Stimulated activated naive CD8-positive, alpha-beta T cell treated with anti-CD3 and anti-CD28 coated beads, Interleukin-15, Interleukin-2, amounts not matched to agents 100 ng/mL and 50 ng/mL, for 24 hours (primary cell): ENCODE measurements at regions not wholly inside any gene's neighbourhood (a gene's known extent, or its start where the extent isn't known, plus 50 kb on each side); places are given as distances from the start of the nearest gene placed in this dataset.

Source experiments
- H3K27ac Mint-ChIP-seq: one replicate; pipeline ENCODE4 v1.8.0; 2021; ENCODE audit warnings: mild to moderate bottlenecking, mixed read lengths
- H3K27me3 Mint-ChIP-seq: one replicate; pipeline ENCODE4 v1.8.0; 2021; ENCODE audit warnings: mixed read lengths
- H3K36me3 Mint-ChIP-seq: one replicate; pipeline ENCODE4 v1.8.0; 2021; ENCODE audit warnings: low read depth, mixed read lengths
- H3K4me1 Mint-ChIP-seq: one replicate; pipeline ENCODE4 v1.8.0; 2021; ENCODE audit warnings: low read depth, mixed read lengths
- H3K4me3 Mint-ChIP-seq: one replicate; pipeline ENCODE4 v1.8.0; 2021; ENCODE audit warnings: mild to moderate bottlenecking, mixed read lengths
- H3K9me3 Mint-ChIP-seq: one replicate; pipeline ENCODE4 v1.8.0; 2021; ENCODE audit warnings: mixed read lengths

DNA sequence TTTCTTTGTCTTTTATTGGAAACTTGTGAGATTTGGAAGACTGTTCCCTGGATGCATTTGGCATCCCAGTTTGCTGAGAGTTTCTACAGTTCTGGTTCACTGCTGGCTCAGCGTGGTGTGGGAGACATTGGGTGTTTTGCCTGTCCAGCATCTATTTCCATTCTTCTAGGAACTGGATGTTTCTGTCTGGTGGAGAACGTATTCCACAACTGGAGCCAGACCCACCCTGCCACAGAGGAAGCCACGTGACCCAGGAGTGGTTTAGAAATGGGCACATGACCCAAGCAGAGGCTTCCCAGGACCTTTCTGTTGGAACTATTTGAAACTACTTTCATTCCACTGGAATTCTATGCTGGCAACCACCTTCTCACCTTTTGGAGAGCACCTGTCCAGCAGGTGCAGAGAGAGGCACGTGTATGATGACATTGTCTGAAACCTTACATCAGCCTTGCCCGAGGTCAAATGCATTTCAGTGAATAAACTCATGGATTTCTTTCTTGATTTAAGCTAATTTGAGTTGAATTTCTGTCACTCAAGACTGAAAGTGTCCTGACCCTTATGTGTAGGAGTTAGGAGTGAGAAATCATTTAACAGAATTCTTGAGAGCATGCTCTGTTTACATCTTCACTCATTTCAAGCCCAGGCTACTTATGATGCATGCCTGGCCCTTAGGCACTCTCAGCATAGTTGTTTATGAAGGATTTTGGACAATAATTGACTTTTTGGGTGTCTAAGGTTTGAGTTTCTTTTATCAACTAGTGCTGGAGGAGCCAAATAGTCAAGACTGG is 121.8 kb downstream of the AKAP11 start:
- H3K27ac Mint-ChIP-seq = peak overlapping the region; percentile 100
- peak overlapping the region; percentile 88 for H3K4me3 Mint-ChIP-seq
- H3K4me1 Mint-ChIP-seq = peaks cover 86% of the 10 kb centered on the region
- H3K9me3 Mint-ChIP-seq = peaks cover 14% of the 10 kb centered on the region
- H3K27me3 Mint-ChIP-seq = no peaks in the 10 kb centered on the region
- peaks cover 44% of the 10 kb centered on the region for H3K36me3 Mint-ChIP-seq

DNA sequence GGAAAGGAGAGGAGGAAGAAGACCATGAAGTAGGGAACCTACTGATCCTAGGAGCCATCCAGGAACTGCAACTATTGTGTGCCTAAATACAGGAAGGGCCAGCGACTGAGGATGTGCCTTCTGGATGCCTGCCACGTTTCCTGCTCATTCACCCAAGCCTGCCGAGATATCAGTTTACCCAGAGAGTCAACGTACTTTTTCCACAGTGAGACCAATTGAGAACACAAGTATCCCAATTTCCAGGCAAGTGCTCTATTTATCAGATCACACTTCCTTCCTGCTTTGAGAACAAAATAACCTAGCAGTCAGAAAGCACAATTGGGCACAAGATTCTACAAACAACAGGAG is 122.4 kb downstream of the AKAP11 start:
- Mint-ChIP-seq H3K36me3 (peaks cover 44% of the 10 kb centered on the region), H3K4me3 (peak overlapping the region; percentile 88), H3K4me1 (peaks cover 86% of the 10 kb centered on the region), H3K27ac (peak overlapping the region; percentile 100), H3K9me3 (peaks cover 14% of the 10 kb centered on the region), H3K27me3 (no peaks in the 10 kb centered on the region)

DNA sequence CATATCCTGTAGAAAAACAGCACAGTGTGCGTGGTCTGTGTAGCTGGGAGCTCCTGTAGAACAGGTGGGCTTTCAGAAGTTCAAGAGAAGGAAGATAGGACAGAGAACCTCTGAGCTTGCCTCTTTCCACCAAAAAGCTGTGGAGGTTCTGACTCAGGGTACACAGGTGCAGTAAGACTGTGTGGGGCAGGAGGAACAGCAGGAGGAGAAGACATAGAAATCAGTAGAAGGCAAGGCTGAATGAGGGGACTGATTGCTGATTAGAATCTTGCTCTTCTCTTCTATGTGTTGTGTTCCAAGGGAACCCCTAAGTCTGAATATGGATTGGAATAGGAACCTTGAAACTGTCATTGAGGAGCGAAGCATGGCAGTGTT is 122.7 kb downstream of the AKAP11 start:
- H3K36me3 Mint-ChIP-seq = peaks cover 48% of the 10 kb centered on the region
- H3K4me3 Mint-ChIP-seq = peak overlapping the region; percentile 88
- H3K27me3 Mint-ChIP-seq = no peaks in the 10 kb centered on the region
- H3K9me3 Mint-ChIP-seq = peaks cover 17% of the 10 kb centered on the region
- H3K4me1 Mint-ChIP-seq = peaks cover 86% of the 10 kb centered on the region
- H3K27ac Mint-ChIP-seq = peak overlapping the region; percentile 100

DNA sequence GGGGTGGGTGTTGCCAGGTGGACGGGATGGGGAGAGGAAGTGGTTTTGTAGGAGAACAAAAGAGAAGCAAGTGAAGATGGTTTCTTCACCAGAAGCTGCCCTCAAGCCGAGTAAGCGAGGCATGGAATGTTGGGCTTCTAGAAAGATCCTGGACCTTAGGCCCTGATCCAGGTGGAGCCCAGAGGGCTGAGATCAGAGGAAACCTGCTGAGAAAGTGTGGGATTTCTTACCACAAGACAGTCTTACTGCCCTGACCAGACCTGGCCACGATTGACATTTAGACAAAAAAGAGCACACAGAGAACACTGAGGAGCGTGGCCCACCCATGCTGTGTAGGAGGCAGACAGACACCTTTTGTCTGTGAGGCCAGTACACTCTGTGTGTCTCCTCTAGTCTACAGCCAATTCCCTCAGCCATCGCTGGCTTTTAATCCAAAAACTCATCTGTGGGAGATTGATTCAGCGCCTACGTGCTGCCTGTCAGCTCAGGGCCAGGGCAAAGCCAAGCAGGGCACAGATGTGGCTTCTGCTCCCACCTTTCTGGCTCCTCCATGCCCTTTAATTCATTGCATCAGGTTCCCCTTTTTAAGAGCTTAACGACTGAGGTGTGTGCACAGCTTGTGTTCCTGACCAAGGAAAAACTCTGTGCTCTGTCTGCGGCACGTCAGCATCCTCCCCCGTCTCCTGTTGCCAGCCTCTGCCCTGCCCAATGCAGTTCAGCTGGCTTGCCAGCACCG is 123.3 kb downstream of the AKAP11 start:
- H3K9me3 Mint-ChIP-seq = peaks cover 18% of the 10 kb centered on the region
- peaks cover 91% of the 10 kb centered on the region for H3K4me1 Mint-ChIP-seq
- H3K36me3 Mint-ChIP-seq = peaks cover 54% of the 10 kb centered on the region
- no peaks in the 10 kb centered on the region for H3K27me3 Mint-ChIP-seq
- H3K27ac Mint-ChIP-seq = peak overlapping the region; percentile 100
- peak overlapping the region; percentile 88 for H3K4me3 Mint-ChIP-seq

DNA sequence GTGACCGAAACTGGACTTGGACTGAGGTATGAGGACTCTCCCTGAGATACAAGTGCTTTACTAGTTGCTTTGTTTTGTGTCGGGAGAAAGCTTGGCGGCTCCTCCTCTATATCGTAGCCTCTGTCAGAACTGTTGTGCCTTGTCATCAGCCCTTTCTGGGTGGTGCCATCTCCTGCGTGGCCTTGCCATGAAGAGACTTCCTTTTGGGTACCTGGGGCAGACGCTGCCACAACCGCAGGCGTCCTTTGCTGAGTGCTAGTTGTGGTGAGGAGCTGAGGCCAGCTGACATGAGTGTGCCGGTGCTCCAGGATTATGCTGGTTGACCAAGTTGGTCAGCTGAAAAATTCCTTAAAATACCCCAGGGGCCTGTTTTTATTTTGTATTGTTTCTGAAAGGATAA is 124.5 kb downstream of the AKAP11 start:
- H3K4me1 Mint-ChIP-seq = peaks cover 91% of the 10 kb centered on the region
- H3K36me3 Mint-ChIP-seq = peaks cover 53% of the 10 kb centered on the region

DNA sequence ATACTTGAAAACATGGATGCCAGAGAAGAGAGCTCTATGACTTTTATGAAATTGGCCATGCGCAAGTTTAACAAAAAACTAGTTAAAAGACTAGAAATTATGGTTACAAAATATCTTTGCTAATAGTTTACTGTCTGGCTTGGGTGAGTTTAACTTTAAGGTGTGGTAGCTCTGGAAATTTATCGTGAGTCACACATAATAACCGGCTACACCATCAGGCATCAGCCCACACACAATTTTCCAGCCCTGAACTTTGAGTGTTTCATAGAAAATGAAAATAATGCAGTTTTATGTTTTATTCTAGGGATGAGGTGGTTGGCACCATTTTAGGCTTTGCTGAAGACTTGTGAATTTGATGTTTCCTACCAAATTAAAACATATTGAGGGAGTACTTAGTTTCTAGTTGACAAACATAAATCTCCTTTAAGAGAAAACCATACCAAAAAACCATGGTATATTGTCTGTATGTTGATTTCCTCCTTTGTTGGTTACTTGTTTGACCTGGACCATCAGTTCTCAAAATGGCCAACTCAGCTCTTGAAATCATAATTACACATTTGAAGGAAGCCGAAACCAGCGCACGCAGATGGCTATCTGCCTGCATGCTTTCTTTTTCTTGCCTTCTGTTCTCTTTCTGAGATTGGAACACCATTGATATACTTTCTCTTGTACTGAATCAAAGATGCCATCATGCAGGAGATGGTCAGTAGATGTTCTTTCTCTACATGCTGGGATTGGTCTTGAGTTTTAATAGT is 125.1 kb downstream of the AKAP11 start:
- H3K4me1 Mint-ChIP-seq = peaks cover 91% of the 10 kb centered on the region
- H3K4me3 Mint-ChIP-seq = peak overlapping the region; percentile 88
- no peaks in the 10 kb centered on the region for H3K27me3 Mint-ChIP-seq
- peaks cover 58% of the 10 kb centered on the region for H3K36me3 Mint-ChIP-seq
- peak overlapping the region; percentile 100 for H3K27ac Mint-ChIP-seq
- H3K9me3 Mint-ChIP-seq = peaks cover 8% of the 10 kb centered on the region

More for the DNA sequence above, 124.5 kb downstream of the AKAP11 start:
- no peaks in the 10 kb centered on the region for H3K27me3 Mint-ChIP-seq
- peak overlapping the region; percentile 88 for H3K4me3 Mint-ChIP-seq
- peaks cover 12% of the 10 kb centered on the region for H3K9me3 Mint-ChIP-seq
- H3K27ac Mint-ChIP-seq = peak overlapping the region; percentile 100

DNA sequence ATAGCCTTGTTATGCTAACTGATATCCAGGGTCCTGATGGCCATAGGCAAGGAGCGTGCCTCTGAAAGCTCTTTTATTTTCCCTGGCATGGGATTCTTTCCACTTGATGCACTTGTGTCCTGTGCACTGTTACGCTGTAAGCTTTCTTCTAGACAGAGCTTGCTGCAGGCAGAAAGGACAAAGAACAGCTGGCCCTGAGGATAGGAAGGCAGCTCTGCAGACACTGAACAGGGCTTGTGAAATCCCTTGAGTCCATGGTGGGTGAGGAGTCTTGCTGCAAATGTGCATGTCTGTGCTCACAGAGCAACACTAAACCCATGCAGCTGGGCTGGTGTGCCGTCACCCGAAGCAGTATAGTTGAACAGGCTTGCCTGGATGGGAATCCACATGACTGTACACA is 126.6 kb downstream of the AKAP11 start:
- Mint-ChIP-seq H3K9me3 (peaks cover 8% of the 10 kb centered on the region), H3K36me3 (peaks cover 68% of the 10 kb centered on the region), H3K4me1 (peaks cover 91% of the 10 kb centered on the region), H3K4me3 (peak overlapping the region; percentile 27), H3K27ac (peak overlapping the region; percentile 100), H3K27me3 (no peaks in the 10 kb centered on the region)

DNA sequence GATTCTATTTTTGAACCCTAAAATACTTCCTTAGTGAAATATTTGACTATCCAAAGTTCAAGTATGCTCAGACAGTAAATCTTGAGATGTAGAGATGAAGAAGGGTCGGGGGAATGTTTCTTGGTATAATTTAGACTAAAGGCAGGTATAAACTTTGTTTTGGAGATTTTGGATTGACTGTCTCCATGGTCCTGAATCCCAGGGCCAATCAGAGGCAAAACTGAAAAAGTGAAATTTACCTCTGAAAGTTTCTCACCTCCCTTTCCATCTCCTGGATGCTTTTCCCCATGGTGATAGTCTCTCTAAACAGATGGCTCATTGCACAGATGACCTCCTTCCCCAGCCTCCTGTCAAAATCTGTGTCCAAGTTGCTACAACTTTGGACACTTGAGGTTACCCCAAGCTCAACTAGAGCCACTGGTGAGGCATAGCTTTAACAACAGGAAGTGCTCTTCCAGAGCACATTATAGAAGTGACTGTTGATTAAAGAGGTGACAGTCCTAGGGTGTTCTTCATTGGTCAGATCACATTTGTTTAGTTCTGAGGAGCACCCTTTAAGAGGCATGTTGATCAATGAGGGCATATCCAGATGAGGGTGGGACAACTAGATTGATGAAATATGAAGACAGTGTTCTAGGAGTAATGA is 128.4 kb downstream of the AKAP11 start:
- Mint-ChIP-seq H3K36me3 (peaks cover 53% of the 10 kb centered on the region), H3K4me3 (no peak overlapping the region), H3K9me3 (peaks cover 8% of the 10 kb centered on the region), H3K27me3 (no peaks in the 10 kb centered on the region), H3K4me1 (peaks cover 86% of the 10 kb centered on the region), H3K27ac (peak overlapping the region; percentile 77)

DNA sequence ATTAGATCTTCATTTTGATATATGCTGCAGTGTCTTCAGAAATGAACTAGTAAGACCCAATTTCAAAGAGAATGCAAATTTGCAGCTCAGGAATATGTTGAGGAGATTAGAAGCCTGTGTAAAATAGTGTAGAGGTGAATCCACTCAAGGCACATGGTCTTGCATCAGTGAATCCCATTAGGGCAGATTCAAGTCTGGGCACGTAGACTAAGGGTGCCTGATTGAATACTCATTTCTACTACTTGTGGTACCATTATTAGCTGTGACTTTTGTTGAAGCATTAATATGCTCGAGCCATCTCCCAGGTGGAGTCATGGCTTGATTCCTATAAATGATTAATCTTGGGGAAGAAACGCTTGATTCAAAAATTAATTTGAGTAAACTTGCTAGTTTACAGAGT is 129.4 kb downstream of the AKAP11 start:
- H3K4me1 Mint-ChIP-seq = peaks cover 87% of the 10 kb centered on the region
- H3K4me3 Mint-ChIP-seq = no peak overlapping the region
- H3K27ac Mint-ChIP-seq = peak overlapping the region; percentile 93
- H3K9me3 Mint-ChIP-seq = peaks cover 8% of the 10 kb centered on the region
- peaks cover 53% of the 10 kb centered on the region for H3K36me3 Mint-ChIP-seq
- no peaks in the 10 kb centered on the region for H3K27me3 Mint-ChIP-seq

DNA sequence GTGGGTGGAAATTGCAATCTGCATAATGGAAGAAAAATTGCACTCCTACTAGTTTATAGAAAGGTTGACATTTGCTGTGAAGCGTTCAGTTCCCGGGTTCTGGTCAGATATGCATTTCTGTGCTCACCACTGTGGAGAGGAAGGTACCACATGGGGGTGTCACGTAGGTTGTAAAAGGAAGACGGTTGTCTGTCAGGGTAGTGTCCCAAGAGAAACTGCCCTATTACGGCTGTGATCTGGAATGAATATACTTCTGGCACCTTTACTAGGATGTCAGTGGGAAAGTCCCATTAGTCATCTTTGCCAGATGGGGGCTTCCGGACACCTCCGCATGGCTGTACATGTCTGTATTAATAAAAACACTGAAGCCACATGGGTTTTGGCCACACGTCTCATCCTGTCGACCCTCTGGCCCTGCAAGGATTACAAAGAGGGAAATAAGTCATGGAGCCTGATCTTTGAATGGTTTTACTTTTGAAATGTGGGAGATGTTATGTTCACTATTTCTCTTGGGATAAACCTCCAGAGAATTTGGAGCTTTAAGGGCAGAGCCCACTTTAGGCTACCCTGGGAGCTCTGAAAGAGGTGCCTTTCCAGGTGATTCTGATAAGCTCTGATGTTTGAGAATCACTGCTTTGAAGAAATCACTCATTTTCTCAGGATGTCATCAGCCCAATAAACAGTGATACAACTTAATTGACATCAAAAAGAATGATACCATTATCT is 133.9 kb downstream of the AKAP11 start:
- no peaks in the 10 kb centered on the region for H3K9me3 Mint-ChIP-seq
- H3K4me1 Mint-ChIP-seq = peaks cover 68% of the 10 kb centered on the region
- H3K4me3 Mint-ChIP-seq = peak overlapping the region; percentile 43
- peaks cover 32% of the 10 kb centered on the region for H3K36me3 Mint-ChIP-seq
- no peaks in the 10 kb centered on the region for H3K27me3 Mint-ChIP-seq
- peak overlapping the region; percentile 99 for H3K27ac Mint-ChIP-seq

DNA sequence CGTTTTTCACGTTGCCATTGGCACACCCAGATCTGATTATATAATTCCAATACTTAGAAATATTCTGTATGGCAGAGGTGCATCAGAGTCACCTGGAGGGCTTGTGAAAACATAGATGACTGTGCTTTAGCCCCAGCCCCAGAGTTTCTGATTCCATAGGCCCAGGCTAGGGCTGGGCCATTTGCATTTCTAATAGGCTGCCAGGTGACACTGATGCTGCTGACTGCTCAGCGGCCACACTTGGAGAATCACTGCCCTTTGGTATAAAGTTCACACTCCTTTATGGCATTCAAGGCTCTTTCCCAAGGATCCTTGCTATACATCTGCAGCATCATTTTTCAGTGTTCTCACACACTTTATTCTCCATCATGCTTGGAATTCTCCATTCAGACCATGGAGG is 137.1 kb downstream of the AKAP11 start:
- H3K36me3 Mint-ChIP-seq = peaks cover 32% of the 10 kb centered on the region
- H3K4me1 Mint-ChIP-seq = peaks cover 66% of the 10 kb centered on the region
- H3K27ac Mint-ChIP-seq = no peak overlapping the region
- no peaks in the 10 kb centered on the region for H3K27me3 Mint-ChIP-seq
- peaks cover 3% of the 10 kb centered on the region for H3K9me3 Mint-ChIP-seq
- H3K4me3 Mint-ChIP-seq = no peak overlapping the region

DNA sequence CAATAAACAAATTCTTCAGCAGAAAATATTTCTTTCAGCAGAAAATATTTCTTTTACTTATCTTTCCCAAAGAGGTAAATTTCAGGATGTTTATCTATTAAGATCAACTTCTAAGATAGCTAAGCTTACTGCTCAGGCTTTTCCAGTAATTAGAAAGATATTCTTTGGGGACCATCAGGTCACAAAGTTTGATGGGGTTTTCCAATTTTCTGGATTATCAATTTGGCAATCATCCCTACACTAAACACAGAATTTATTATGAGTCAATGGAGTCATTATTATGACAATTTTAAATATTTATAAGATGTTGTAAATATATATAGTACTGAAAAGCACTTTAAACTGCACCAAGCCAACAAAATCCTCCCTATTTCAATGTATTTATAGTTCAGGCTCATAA is 137.6 kb downstream of the AKAP11 start:
- H3K4me1 Mint-ChIP-seq = peaks cover 63% of the 10 kb centered on the region
- no peak overlapping the region for H3K4me3 Mint-ChIP-seq
- H3K36me3 Mint-ChIP-seq = peaks cover 35% of the 10 kb centered on the region

DNA sequence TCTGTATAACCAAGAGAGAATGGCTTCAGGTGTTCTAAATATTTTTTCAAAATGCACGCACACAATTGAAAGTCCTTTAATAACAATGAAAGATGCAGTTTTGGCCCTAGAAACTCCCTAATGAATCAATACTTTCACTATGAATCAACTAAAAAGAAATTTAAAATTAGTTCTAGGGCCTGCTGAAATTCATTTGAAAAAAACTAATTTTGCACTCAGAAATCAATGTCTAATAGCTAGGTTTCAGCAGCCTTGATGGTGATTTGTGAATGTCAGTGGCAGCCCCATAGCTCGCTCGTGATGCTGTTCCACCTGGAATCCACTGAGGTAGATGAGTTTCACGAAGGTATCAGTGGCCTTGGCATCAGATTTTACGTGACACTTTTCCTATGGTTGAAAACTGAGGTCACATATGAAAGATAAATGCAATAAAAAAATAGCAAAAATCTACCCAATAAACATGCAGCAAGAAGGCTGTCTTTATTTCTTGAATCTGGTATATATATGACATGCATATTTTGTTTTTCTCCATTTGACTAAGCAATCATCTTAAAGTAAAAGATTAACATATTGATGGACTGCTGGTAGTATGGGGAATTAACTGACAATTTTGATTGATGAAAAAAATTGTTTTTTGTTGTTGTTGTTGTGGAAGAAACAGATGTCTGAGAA is 141.0 kb downstream of the AKAP11 start:
- Mint-ChIP-seq H3K4me1 (peaks cover 35% of the 10 kb centered on the region), H3K36me3 (peaks cover 22% of the 10 kb centered on the region), H3K4me3 (peak overlapping the region; percentile 13), H3K27ac (peak overlapping the region; percentile 60), H3K27me3 (no peaks in the 10 kb centered on the region), H3K9me3 (peaks cover 4% of the 10 kb centered on the region)

More for the DNA sequence above, 137.6 kb downstream of the AKAP11 start:
- Mint-ChIP-seq H3K9me3 (peaks cover 4% of the 10 kb centered on the region), H3K27me3 (no peaks in the 10 kb centered on the region), H3K27ac (no peak overlapping the region)

DNA sequence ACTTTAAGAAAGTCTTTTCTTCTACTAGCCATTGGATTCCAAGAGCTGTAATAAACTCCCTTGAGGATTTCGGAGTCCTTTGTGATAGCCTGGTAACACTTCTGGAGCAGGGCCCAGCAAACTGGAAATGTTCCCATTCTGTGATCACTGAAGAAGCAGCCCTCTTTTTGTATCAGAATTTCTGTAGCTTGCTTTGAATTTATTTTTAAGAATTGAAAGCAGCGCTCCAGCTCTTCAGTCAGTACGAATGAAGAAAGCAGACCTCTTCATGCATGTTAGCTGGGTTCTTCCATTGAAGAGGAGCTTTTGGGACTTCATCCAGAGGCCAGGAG is 141.5 kb downstream of the AKAP11 start:
- no peaks in the 10 kb centered on the region for H3K27me3 Mint-ChIP-seq
- peak overlapping the region; percentile 46 for H3K27ac Mint-ChIP-seq
- peaks cover 4% of the 10 kb centered on the region for H3K9me3 Mint-ChIP-seq
- H3K4me1 Mint-ChIP-seq = peaks cover 35% of the 10 kb centered on the region
- peaks cover 21% of the 10 kb centered on the region for H3K36me3 Mint-ChIP-seq
- no peak overlapping the region for H3K4me3 Mint-ChIP-seq
